GM13976 (cell line): ENCODE measurements at regions not wholly inside any gene's neighbourhood (a gene's known extent, or its start where the extent isn't known, plus 50 kb on each side); places are given as distances from the start of the nearest gene placed in this dataset.

Source experiments
- DNase-seq: peaks from one replicate; pipeline ENCODE4 v3.0.0; 2012; ENCODE audit warnings: low spot score
- in situ Hi-C: fragments of 300-500 bp; cut with MboI; formaldehyde crosslinking; loops from one replicate; pipeline ENCODE4 v1.12.0; 2022; ENCODE audit warnings: low sequenced_read_pairs, mixed read lengths, inconsistent platforms; ENCODE audit not compliant: unreplicated experiment
- TF ChIP-seq, protein P1 (sequence below): IDR thresholded peaks from 2 replicates; pipeline ENCODE4 v1.5.1; 2012; ENCODE audit warnings: borderline replicate concordance, mild to moderate bottlenecking; ENCODE audit not compliant: insufficient read depth; ENCODE audit errors: extremely low read depth, missing control alignments, control extremely low read depth

DNA sequence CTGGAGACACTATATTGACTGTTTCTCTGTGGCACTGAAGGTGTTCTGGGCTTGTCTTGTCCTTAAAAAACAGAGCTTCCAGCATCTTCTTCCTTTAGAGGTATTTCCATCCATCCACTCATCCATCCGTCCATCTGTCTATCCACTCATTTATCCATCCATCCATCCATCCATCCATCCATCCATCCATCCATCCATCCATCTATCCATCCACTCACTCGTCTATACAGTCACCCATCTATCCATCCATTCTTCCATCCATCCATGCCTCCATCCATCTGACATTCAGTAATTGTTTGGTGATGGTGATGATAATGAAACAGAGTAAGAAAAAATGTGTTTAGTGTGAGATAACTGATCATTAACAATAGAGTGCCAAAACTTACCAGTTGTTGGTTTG lies 334.8 kb downstream of the NSG2 start:
- DNase-seq, result no peak
- TF ChIP-seq, protein P1, sequence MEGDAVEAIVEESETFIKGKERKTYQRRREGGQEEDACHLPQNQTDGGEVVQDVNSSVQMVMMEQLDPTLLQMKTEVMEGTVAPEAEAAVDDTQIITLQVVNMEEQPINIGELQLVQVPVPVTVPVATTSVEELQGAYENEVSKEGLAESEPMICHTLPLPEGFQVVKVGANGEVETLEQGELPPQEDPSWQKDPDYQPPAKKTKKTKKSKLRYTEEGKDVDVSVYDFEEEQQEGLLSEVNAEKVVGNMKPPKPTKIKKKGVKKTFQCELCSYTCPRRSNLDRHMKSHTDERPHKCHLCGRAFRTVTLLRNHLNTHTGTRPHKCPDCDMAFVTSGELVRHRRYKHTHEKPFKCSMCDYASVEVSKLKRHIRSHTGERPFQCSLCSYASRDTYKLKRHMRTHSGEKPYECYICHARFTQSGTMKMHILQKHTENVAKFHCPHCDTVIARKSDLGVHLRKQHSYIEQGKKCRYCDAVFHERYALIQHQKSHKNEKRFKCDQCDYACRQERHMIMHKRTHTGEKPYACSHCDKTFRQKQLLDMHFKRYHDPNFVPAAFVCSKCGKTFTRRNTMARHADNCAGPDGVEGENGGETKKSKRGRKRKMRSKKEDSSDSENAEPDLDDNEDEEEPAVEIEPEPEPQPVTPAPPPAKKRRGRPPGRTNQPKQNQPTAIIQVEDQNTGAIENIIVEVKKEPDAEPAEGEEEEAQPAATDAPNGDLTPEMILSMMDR, result no peak
- in situ Hi-C loops, result no loop called here

DNA sequence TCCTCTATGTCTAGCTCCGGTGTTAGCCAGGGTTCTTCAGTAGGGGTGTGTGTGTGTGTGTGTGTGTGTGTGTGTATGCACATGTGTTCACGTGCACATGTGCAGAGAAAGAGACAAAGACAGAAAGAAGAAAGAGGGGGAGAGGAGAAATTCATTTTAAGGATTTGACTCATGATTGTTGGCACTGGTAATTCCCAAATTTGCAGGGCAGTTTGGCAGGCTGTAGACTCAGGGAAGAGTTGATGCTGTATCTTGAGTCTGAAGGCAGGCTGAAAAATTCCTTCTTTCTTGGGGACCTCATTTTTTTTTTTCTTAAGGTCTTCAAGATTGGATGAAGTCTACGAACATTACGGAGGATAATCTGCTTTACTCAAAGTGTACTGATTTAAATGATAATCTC lies 335.7 kb downstream of the NSG2 start:
- TF ChIP-seq, protein P1, result no peak
- DNase-seq, result no peak
- in situ Hi-C loops, result no loop called here

DNA sequence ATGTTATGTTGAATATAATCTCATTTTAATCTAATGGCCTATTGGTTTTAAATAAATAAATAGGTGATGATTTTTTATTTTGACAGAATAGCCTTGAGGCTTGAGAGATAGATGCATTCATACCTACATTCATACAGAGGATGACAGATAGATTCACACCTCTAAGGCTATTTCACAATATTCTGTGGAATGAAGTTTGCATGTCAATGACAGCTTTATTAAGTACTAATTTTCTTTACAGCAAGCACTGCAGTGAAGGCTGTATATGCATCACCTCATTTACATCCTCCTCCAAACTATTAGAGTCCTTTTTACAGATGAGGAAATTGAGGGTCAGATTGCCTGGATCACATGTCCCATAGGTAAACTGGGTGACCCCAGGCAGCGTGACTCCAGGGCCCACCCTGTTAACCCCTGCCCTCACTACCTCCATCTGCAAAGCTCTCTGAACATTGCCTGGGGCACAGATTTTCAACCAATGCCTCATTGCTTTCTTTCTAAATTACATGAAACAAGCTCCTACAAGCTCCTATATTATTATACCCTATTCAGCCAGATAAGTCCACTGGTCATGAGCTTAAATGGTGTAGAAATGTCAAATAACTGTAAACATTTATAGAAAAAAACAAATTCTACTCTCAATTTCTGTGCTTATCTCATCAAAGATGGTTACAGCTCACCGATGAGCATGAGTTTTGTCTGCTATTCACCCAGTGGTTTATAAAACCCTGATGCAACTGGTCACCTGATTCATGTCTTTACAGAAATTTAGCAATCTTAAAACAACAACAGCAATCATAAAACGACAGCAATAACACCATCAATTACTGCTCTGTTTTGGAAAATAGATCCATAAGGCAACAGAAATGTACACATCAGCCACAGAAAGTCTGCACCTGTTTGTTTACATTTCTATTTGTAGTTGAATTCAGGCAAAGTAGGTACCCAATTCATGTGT lies 338.0 kb downstream of the NSG2 start:
- in situ Hi-C loops, result no loop called here
- DNase-seq, result no peak

DNA sequence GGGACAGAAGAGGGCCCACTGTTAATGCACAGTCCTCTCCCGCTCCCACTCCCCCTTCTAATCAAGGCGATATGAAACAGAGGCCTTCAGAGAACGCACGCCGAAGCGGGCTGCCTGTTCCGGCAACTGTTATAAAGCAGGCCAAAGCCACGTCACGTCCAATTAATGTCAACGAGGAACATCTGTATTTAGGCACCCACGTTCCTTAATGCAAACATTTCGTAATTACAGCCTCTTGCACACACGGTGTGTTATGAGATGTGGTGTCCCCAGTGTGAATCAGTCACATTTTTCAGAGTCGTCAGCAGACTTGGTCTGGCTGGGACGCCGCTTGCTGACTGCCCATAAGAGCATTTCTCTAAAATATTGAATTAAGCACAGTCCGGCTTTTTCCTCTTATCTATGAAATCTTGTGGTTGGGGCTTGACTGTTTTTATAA lies 339.0 kb downstream of the NSG2 start:
- in situ Hi-C loops, result no loop called here
- DNase-seq, result no peak
- TF ChIP-seq, protein P1, result no peak

More for the DNA sequence above, 338.0 kb downstream of the NSG2 start:
- TF ChIP-seq, protein P1, result no peak

DNA sequence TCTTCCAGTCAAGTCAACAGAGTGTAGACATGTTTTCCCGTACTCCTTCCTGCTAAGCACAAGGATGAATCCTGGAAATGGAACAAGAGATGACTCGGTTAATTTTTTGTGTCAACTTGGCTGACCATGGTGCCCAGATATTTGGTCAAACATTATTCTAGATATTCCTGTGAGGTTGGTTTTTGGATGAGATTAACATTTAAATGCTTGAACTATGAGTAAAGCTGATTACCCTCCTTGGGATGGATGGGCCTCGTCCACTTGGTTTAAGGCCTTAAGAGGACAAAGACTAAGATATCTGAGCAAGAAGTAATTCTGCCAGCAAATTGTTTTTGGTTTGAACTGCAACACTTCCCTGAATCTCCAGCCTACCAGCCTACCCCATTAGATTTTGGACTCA lies 338.1 kb upstream of the MSX2 start:
- in situ Hi-C loops, result no loop called here
- TF ChIP-seq, protein P1, result no peak
- DNase-seq, result no peak

DNA sequence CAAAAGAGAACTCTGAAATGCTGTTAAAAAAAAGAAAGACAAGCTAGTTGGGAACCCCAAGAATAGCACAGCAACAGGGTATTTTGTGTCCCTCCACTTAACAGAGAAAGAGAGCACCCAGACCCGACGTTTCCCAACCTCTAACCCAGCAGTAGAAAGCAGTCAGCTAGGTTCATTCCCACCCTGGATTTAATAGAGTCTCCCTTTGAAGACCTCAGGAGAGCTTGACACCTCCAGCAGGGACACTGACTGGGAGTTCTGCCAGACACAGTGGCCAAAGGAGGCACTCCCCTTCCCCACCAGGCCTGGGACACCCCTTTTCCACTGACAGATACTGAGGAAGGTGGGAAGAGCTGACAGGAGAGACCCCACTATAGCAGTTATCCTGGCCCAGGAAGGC lies 337.5 kb upstream of the MSX2 start:
- in situ Hi-C loops, result no loop called here
- TF ChIP-seq, protein P1, result no peak
- DNase-seq, result no peak
